ENCODE measurements at regions not wholly inside any gene's neighbourhood (a gene's known extent, or its start where the extent isn't known, plus 50 kb on each side); places are given as distances from the start of the nearest gene placed in this dataset.

DNA sequence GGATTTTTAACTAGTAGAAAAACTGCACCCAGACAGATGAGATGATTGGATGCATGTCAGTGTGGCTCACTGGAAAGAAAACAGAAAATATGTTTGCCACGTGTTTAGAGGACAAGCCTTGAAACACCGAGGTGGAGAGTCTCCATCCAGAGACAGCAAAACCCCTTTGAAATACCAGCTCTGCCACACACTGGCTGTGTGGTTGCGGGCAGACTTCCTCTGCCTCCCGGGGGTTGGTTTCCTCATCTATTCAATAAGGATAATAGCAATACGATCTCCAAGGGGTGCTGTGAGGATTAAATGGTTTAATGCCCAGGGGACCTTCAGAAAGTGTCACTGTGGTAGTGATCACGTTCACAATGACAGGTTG is 67.2 kb upstream of the PARP1 start:
- H3K4me3 ChIP-seq (replicated peaks in 1 of 2; ENCODE audit: low read depth in 1 of 2, low read length in 2 of 2), result no peak overlapping the region
- ChIA-PET POLR2A (no interaction called here), CTCF (no interaction called here), RAD21 (ENCODE audit: low non-redundant PET in 1 of 2, low total read pairs in 2 of 2, uncharacterized antibody in 2 of 2, unreplicated experiment in 2 of 2) (no interaction called here)
- no peaks in the 10 kb centered on the region for H4K20me1 ChIP-seq (ENCODE audit: insufficient read depth)
- ATAC-seq (no peak), DNase-seq (ENCODE audit: low read depth, low spot score) (no peak)
- H3K4me1 ChIP-seq (ENCODE audit: control insufficient read depth in 1 of 2, insufficient read depth in 2 of 2, low read length in 2 of 2), result no peaks in the 10 kb centered on the region
- H3K27me3 ChIP-seq (ENCODE audit: insufficient read depth, low read length), result no peaks in the 10 kb centered on the region
- no peak overlapping the region for H3K9ac ChIP-seq (ENCODE audit: low read length)
- no peaks in the 10 kb centered on the region for H3K79me2 ChIP-seq (ENCODE audit: insufficient read depth, low read length)
- intact Hi-C loops (cut with micrococcal nuclease), result no loop called here
- H3K4me2 ChIP-seq (ENCODE audit: low read length), result no peak overlapping the region
- TF ChIP-seq ZNF274 (IDR thresholded peaks at IDR 0.05; ENCODE audit: low read depth, low read length) (no peak), FOSL1 (IDR thresholded peaks at IDR 0.05; ENCODE audit: low read depth) (no peak), CEBPB (IDR thresholded peaks at IDR 0.05; ENCODE audit: low read depth) (no peak), CBX3 (IDR thresholded peaks at IDR 0.05; ENCODE audit: low read depth) (no peak), POLR2AphosphoS5 (IDR thresholded peaks at IDR 0.05; ENCODE audit: low read depth, low read length) (no peak), EZH2phosphoT487 (IDR thresholded peaks at IDR 0.05; ENCODE audit: borderline replicate concordance) (no peak)
- no peak overlapping the region for H3K27ac ChIP-seq (ENCODE audit: low read depth, low read length)
- no TSS peak for BruUV-seq (replicated peaks)
- H3K36me3 ChIP-seq (ENCODE audit: control insufficient read depth in 1 of 2, insufficient read depth in 2 of 2, low read length in 2 of 2), result no peaks in the 10 kb centered on the region
- no peaks in the 10 kb centered on the region for H3K9me3 ChIP-seq (ENCODE audit: control insufficient read depth in 1 of 2, insufficient read depth in 1 of 2, low read depth in 1 of 2, low read length in 2 of 2)
- H2AFZ ChIP-seq (ENCODE audit: low read depth, low read length, poor library complexity, severe bottlenecking), result no peak overlapping the region
- H3K9me2 ChIP-seq (ENCODE audit: insufficient read depth), result no peaks in the 10 kb centered on the region

DNA sequence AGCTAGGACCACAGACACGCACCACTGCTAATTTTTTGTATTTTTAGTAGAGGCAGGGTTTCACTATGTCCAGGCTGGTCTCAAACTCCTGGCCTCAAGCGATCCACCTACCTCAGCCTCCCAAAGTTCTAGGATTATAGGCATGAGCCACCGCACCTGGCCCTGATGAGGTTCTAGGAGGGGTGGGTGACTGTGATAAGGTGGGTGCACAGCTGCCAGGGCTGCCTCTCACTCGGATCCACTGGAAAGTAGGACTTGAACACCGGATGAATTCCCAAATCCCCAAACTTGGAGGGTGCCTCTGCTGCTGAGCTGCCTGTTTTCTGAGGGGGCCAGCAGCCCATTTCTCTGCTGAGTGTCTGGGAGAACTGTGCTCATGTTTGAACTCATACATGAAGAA is 68.2 kb upstream of the PARP1 start:
- H3K4me1 ChIP-seq (ENCODE audit: control insufficient read depth in 1 of 2, insufficient read depth in 2 of 2, low read length in 2 of 2), result no peaks in the 10 kb centered on the region
- no peak overlapping the region for H3K4me2 ChIP-seq (ENCODE audit: low read length)
- ChIA-PET RAD21 (ENCODE audit: low non-redundant PET in 1 of 2, low total read pairs in 2 of 2, uncharacterized antibody in 2 of 2, unreplicated experiment in 2 of 2) (no interaction called here), CTCF (no interaction called here), POLR2A (no interaction called here)
- H3K79me2 ChIP-seq (ENCODE audit: insufficient read depth, low read length), result no peaks in the 10 kb centered on the region
- no peaks in the 10 kb centered on the region for H3K9me2 ChIP-seq (ENCODE audit: insufficient read depth)
- no peak overlapping the region for H2AFZ ChIP-seq (ENCODE audit: low read depth, low read length, poor library complexity, severe bottlenecking)
- intact Hi-C loops (cut with micrococcal nuclease), result no loop called here
- BruUV-seq (replicated peaks), result no TSS peak
- H3K27ac ChIP-seq (ENCODE audit: low read depth, low read length), result no peak overlapping the region
- DNase-seq (ENCODE audit: low read depth, low spot score) (no peak), ATAC-seq (no peak)
- H3K4me3 ChIP-seq (replicated peaks in 1 of 2; ENCODE audit: low read depth in 1 of 2, low read length in 2 of 2), result no peak overlapping the region
- H4K20me1 ChIP-seq (ENCODE audit: insufficient read depth), result no peaks in the 10 kb centered on the region
- no peak overlapping the region for H3K9ac ChIP-seq (ENCODE audit: low read length)
- no peaks in the 10 kb centered on the region for H3K36me3 ChIP-seq (ENCODE audit: control insufficient read depth in 1 of 2, insufficient read depth in 2 of 2, low read length in 2 of 2)
- H3K9me3 ChIP-seq (ENCODE audit: control insufficient read depth in 1 of 2, insufficient read depth in 1 of 2, low read depth in 1 of 2, low read length in 2 of 2), result no peaks in the 10 kb centered on the region
- TF ChIP-seq FOSL1 (IDR thresholded peaks at IDR 0.05; ENCODE audit: low read depth), result no peak
- no peak for TF ChIP-seq REST (IDR thresholded peaks at IDR 0.05; ENCODE audit: low read depth)
- TF ChIP-seq ELF1 (IDR thresholded peaks at IDR 0.05; ENCODE audit: borderline replicate concordance, low read depth), result no peak
- no peak for TF ChIP-seq ATF3 (IDR thresholded peaks at IDR 0.05)
- no peak for TF ChIP-seq POLR2A (IDR thresholded peaks at IDR 0.05; ENCODE audit: borderline replicate concordance, extremely low read depth, insufficient read depth, insufficient read length)
- TF ChIP-seq SP1 (IDR thresholded peaks at IDR 0.05; ENCODE audit: low read depth), result no peak
- TF ChIP-seq ZBTB33 (IDR thresholded peaks at IDR 0.05; ENCODE audit: extremely low read depth, insufficient replicate concordance, low read length), result no peak
- TF ChIP-seq SRF (IDR thresholded peaks at IDR 0.05; ENCODE audit: low read depth), result no peak
- TF ChIP-seq EZH2 (IDR thresholded peaks at IDR 0.05), result no peak
- TF ChIP-seq CEBPB (IDR thresholded peaks at IDR 0.05; ENCODE audit: low read depth), result no peak
- no peak for TF ChIP-seq YY1 (IDR thresholded peaks at IDR 0.05; ENCODE audit: extremely low read depth, insufficient replicate concordance, low read depth, low read length)
- no peak for TF ChIP-seq EZH2phosphoT487 (IDR thresholded peaks at IDR 0.05; ENCODE audit: borderline replicate concordance)
- TF ChIP-seq SIN3A (IDR thresholded peaks at IDR 0.05; ENCODE audit: low read depth), result no peak
- no peaks in the 10 kb centered on the region; the same call in 1 of the 2 replicates for H3K27me3 ChIP-seq (ENCODE audit: insufficient read depth, low read length)

Data from HCT116 (cell line).